Caco-2 (cell line): ENCODE measurements at regions not wholly inside any gene's neighbourhood (a gene's known extent, or its start where the extent isn't known, plus 50 kb on each side); places are given as distances from the start of the nearest gene placed in this dataset.

Experiments used
- BruUV-seq: library from RNA; stranded (reverse); fragments of 400-500 nt; replicated peaks from 2 replicates; lab custom pipeline; 2021; lab: Mats Ljungman, UMichigan
- CTCF ChIA-PET: fragments of 300-600 bp; sonication (Branson Sonifier 250); formaldehyde crosslinking; loops from one replicate; lab custom pipeline; 2022; ENCODE audit warnings: antibody characterized with exemption; lab: Charles Lee
- POLR2A ChIA-PET: fragments of 300-600 bp; sonication (Branson Sonifier 250); formaldehyde crosslinking; loops from one replicate; lab custom pipeline; 2022; ENCODE audit warnings: antibody characterized with exemption; lab: Charles Lee
- DNase-seq, 2 experiments: peaks; one replicate each; pipeline versions ENCODE4 v3.0.0 to v3.0.0-alpha.2; 2020 to 2022
- H3K27me3 ChIP-seq: replicated peaks from 2 replicates; pipeline ENCODE4 v1.6.0; 2011; ENCODE audit warnings: low read length; ENCODE audit not compliant: control insufficient read depth, insufficient read depth
- H3K36me3 ChIP-seq: 2 replicates; pipeline ENCODE4 v1.5.1; 2011; ENCODE audit warnings: low read length; ENCODE audit not compliant: control insufficient read depth, insufficient read depth
- H3K4me1 ChIP-seq: fragments of 250-450 bp; sonication (Bioruptor Pico); 2 replicates; pipeline ENCODE4 v1.5.1; 2020; ENCODE audit warnings: mild to moderate bottlenecking
- H3K4me3 ChIP-seq: 2 replicates; pipeline ENCODE4 v1.5.1; 2011; ENCODE audit warnings: low read depth, mild to moderate bottlenecking, control low read depth, low read length
- H3K9me3 ChIP-seq: fragments of 250-450 bp; sonication (Bioruptor Pico); 2 replicates; pipeline ENCODE4 v1.5.1; 2020; ENCODE audit warnings: mild to moderate bottlenecking, moderate library complexity
- H3K27ac Mint-ChIP-seq: one replicate; pipeline ENCODE4 v1.8.0; 2022; ENCODE audit warnings: mixed read lengths; ENCODE audit not compliant: unreplicated experiment
- H3K27me3 Mint-ChIP-seq: one replicate; pipeline ENCODE4 v1.8.0; 2022; ENCODE audit warnings: mixed read lengths; ENCODE audit not compliant: insufficient read depth, unreplicated experiment
- H3K36me3 Mint-ChIP-seq: one replicate; pipeline ENCODE4 v1.8.0; 2022; ENCODE audit warnings: mild to moderate bottlenecking, mixed read lengths; ENCODE audit not compliant: insufficient read depth, unreplicated experiment
- H3K4me1 Mint-ChIP-seq: one replicate; pipeline ENCODE4 v1.8.0; 2022; ENCODE audit warnings: low read depth, mixed read lengths; ENCODE audit not compliant: unreplicated experiment
- H3K4me3 Mint-ChIP-seq: one replicate; pipeline ENCODE4 v1.8.0; 2022; ENCODE audit warnings: mild to moderate bottlenecking, moderate library complexity, mixed read lengths; ENCODE audit not compliant: unreplicated experiment
- H3K9me3 Mint-ChIP-seq: one replicate; pipeline ENCODE4 v1.8.0; 2022; ENCODE audit warnings: mixed read lengths; ENCODE audit not compliant: unreplicated experiment
- CTCF ChIP-seq, 2 experiments: fragments of 200-600 bp in 1 of 2; IDR thresholded peaks; 1 replicate in 1 of 2; 2 replicates in 1 of 2; pipeline versions ENCODE4 v1.5.1 to v1.8.0; 2011 to 2022; ENCODE audit warnings: antibody characterized with exemption in 1 of 2, control low read depth in 1 of 2, inconsistent platforms in 1 of 2, low read depth in 1 of 2, low read length in 1 of 2, mild to moderate bottlenecking in 1 of 2, moderate library complexity in 1 of 2; ENCODE audit not compliant: insufficient read depth in 1 of 2, severe bottlenecking in 1 of 2, unreplicated experiment in 1 of 2
- intact Hi-C: fragments of 100-400 bp; cut with micrococcal nuclease; formaldehyde crosslinking; loops from one replicate; pipeline ENCODE4 v1.10.0; 2022; ENCODE audit not compliant: unreplicated experiment

GRCh38 chr1:25105836-25106235 is 126.5 kb downstream of the SYF2 start:
- CTCF ChIA-PET = interaction anchor here (0.6 kb wide), 1 partner anchor 172 kb away, joined by 3 read pairs; no protein-coding TSS in a partner anchor
- Histone ChIP-seq H3K9me3 (no peaks in the 10 kb centered on the region), H3K36me3 (no peaks in the 10 kb centered on the region), H3K4me1 (no peaks in the 10 kb centered on the region), H3K4me3 (no peak overlapping the region), H3K27me3 (no peaks in the 10 kb centered on the region)
- no peaks in the 10 kb centered on the region for H3K36me3 Mint-ChIP-seq
- intact Hi-C loops = no loop called here
- TF ChIP-seq CTCF (IDR thresholded peaks at IDR 0.05; ENCODE audit: insufficient read depth in 1 of 2, low read depth in 1 of 2, low read length in 1 of 2, severe bottlenecking in 1 of 2, unreplicated experiment in 1 of 2) = no peak
- no TSS peak for BruUV-seq
- DNase-seq = no peak
- POLR2A ChIA-PET = no interaction called here
- no peaks in the 10 kb centered on the region for H3K27me3 Mint-ChIP-seq
- no peak overlapping the region for H3K27ac Mint-ChIP-seq
- H3K9me3 Mint-ChIP-seq = no peaks in the 10 kb centered on the region
- H3K4me1 Mint-ChIP-seq = no peaks in the 10 kb centered on the region
- H3K4me3 Mint-ChIP-seq = no peak overlapping the region

- Histone ChIP-seq H3K36me3 (no peaks in the 10 kb centered on the region), H3K9me3 (no peaks in the 10 kb centered on the region), H3K4me1 (no peaks in the 10 kb centered on the region), H3K4me3 (no peak overlapping the region), H3K27me3 (no peaks in the 10 kb centered on the region)
- no TSS peak for BruUV-seq
- Mint-ChIP-seq H3K9me3 (no peaks in the 10 kb centered on the region), H3K27ac (no peak overlapping the region), H3K4me1 (no peaks in the 10 kb centered on the region), H3K36me3 (no peaks in the 10 kb centered on the region), H3K27me3 (no peaks in the 10 kb centered on the region), H3K4me3 (no peak overlapping the region)
- no peak for TF ChIP-seq CTCF (IDR thresholded peaks at IDR 0.05; ENCODE audit: insufficient read depth in 1 of 2, low read depth in 1 of 2, low read length in 1 of 2, severe bottlenecking in 1 of 2, unreplicated experiment in 1 of 2)
- ChIA-PET CTCF (no interaction called here), POLR2A (no interaction called here)
- no peak for DNase-seq
- intact Hi-C loops = loop anchor here (5.0 kb wide), 1 partner anchor 68 kb away; no protein-coding TSS in a partner anchor
Measured at GRCh38 chr1:25104932-25105561, 127.3 kb downstream of the SYF2 start.

- H3K27ac Mint-ChIP-seq = no peak overlapping the region
- intact Hi-C loops = loop anchor here (5.0 kb wide), 1 partner anchor 66 kb away; no protein-coding TSS in a partner anchor
- CTCF ChIA-PET = no interaction called here
- H3K27me3 Mint-ChIP-seq = no peaks in the 10 kb centered on the region
- no peaks in the 10 kb centered on the region for H3K9me3 Mint-ChIP-seq
- H3K4me1 Mint-ChIP-seq = no peaks in the 10 kb centered on the region
- no peaks in the 10 kb centered on the region for H3K9me3 ChIP-seq
- no peak for DNase-seq
- no peak for TF ChIP-seq CTCF (IDR thresholded peaks at IDR 0.05; ENCODE audit: insufficient read depth in 1 of 2, low read depth in 1 of 2, low read length in 1 of 2, severe bottlenecking in 1 of 2, unreplicated experiment in 1 of 2)
- no peaks in the 10 kb centered on the region for H3K27me3 ChIP-seq
- POLR2A ChIA-PET = no interaction called here
- no peaks in the 10 kb centered on the region for H3K36me3 Mint-ChIP-seq
- H3K4me1 ChIP-seq = no peaks in the 10 kb centered on the region
- BruUV-seq = no TSS peak
- H3K4me3 ChIP-seq = no peak overlapping the region
- H3K4me3 Mint-ChIP-seq = no peak overlapping the region
- no peaks in the 10 kb centered on the region for H3K36me3 ChIP-seq
Measured at GRCh38 chr1:25103164-25103795, 129.0 kb downstream of the SYF2 start.
